ENCODE measurements at regions not wholly inside any gene's neighbourhood (a gene's known extent, or its start where the extent isn't known, plus 50 kb on each side); places are given as distances from the start of the nearest gene placed in this dataset.

- DNase-seq, result no peak
Observed at GRCh38 chr4:144202081-144202480, 61.6 kb upstream of the GYPA start.

GRCh38 chr4:144203155-144203554 lies 62.6 kb upstream of the GYPA start:
- DNase-seq, result no peak

GRCh38 chr4:144204431-144204830 lies 63.9 kb upstream of the GYPA start:
- DNase-seq, result no peak

- no peak for DNase-seq
Observed at GRCh38 chr4:144206711-144207110, 66.2 kb upstream of the GYPA start.

- DNase-seq, result no peak
Observed at GRCh38 chr4:144208074-144208473, 67.6 kb upstream of the GYPA start.

- DNase-seq, result no peak
Observed at GRCh38 chr4:144209491-144209890, 69.0 kb upstream of the GYPA start.

GRCh38 chr4:144213371-144213770 lies 72.9 kb upstream of the GYPA start:
- no peak for DNase-seq

GRCh38 chr4:144223149-144223548 lies 82.6 kb upstream of the GYPA start:
- DNase-seq, result no peak

GRCh38 chr4:144223661-144224060 lies 83.1 kb upstream of the GYPA start:
- DNase-seq, result no peak

GRCh38 chr4:144259285-144259684 lies 118.8 kb upstream of the GYPA start:
- no peak for DNase-seq

GRCh38 chr4:144267084-144267483 lies 126.6 kb upstream of the GYPA start:
- DNase-seq, result no peak

GRCh38 chr4:144280688-144281087 lies 140.2 kb upstream of the GYPA start:
- DNase-seq, result no peak

- DNase-seq, result no peak
Observed at GRCh38 chr4:144283526-144283925, 143.0 kb upstream of the GYPA start.

GRCh38 chr4:144284026-144284425 lies 143.5 kb upstream of the GYPA start:
- DNase-seq, result no peak

GRCh38 chr4:144288011-144288903 lies 147.7 kb upstream of the GYPA start:
- no peak for DNase-seq

GRCh38 chr4:144289667-144290428 lies 149.3 kb upstream of the GYPA start:
- DNase-seq, result no peak

- DNase-seq, result no peak
Observed at GRCh38 chr4:144291164-144291563, 150.6 kb upstream of the GYPA start.

GRCh38 chr4:144294211-144294610 lies 153.7 kb upstream of the GYPA start:
- no peak for DNase-seq

GRCh38 chr4:144295286-144295995 lies 154.9 kb upstream of the GYPA start:
- no peak for DNase-seq

GRCh38 chr4:144296941-144297340 lies 156.4 kb upstream of the GYPA start:
- DNase-seq, result no peak

- DNase-seq, result no peak
Observed at GRCh38 chr4:144298519-144298918, 158.0 kb upstream of the GYPA start.

- DNase-seq, result peak in 1 of 2 experiments; percentile 2
Observed at GRCh38 chr4:144300616-144301015, 160.1 kb upstream of the GYPA start.

Data from NCI-H526 (cell line).